Activated naive CD4-positive, alpha-beta T cell treated with anti-CD3 and anti-CD28 coated beads, Interleukin-2, amount 10 ng/mL, durations not matched to agents 7 days and 5 days (primary cell): ENCODE measurements at regions not wholly inside any gene's neighbourhood (a gene's known extent, or its start where the extent isn't known, plus 50 kb on each side); places are given as distances from the start of the nearest gene placed in this dataset.

Source experiments
- CTCF ChIA-PET: fragments of 350-600 bp; sonication (Branson Sonifier 250); formaldehyde crosslinking; loops from one replicate; lab custom pipeline; 2021; ENCODE audit warnings: antibody characterized with exemption; lab: Charles Lee
- DNase-seq: peaks from one replicate; pipeline ENCODE4 v3.0.0-alpha.2; 2020
- H3K27ac Mint-ChIP-seq: one replicate; pipeline ENCODE4 v1.8.0; 2021; ENCODE audit warnings: mild to moderate bottlenecking, moderate library complexity, mixed read lengths
- H3K27me3 Mint-ChIP-seq: one replicate; pipeline ENCODE4 v1.8.0; 2021; ENCODE audit warnings: mild to moderate bottlenecking, mixed read lengths
- H3K36me3 Mint-ChIP-seq: one replicate; pipeline ENCODE4 v1.8.0; 2021; ENCODE audit warnings: mixed read lengths
- H3K4me1 Mint-ChIP-seq: one replicate; pipeline ENCODE4 v1.8.0; 2021; ENCODE audit warnings: mixed read lengths
- H3K4me3 Mint-ChIP-seq: one replicate; pipeline ENCODE4 v1.8.0; 2021; ENCODE audit warnings: mild to moderate bottlenecking, moderate library complexity, mixed read lengths
- H3K9me3 Mint-ChIP-seq: one replicate; pipeline ENCODE4 v1.8.0; 2021; ENCODE audit warnings: mixed read lengths

- CTCF ChIA-PET = no interaction called here
- Mint-ChIP-seq H3K36me3 (no peaks in the 10 kb centered on the region), H3K4me1 (no peaks in the 10 kb centered on the region), H3K4me3 (no peak overlapping the region), H3K27ac (no peak overlapping the region), H3K9me3 (no peaks in the 10 kb centered on the region), H3K27me3 (no peaks in the 10 kb centered on the region)
- no peak for DNase-seq
Observed at GRCh38 chr5:89418407-89419085, 535.6 kb upstream of the MEF2C start.

GRCh38 chr5:89417990-89418389, 535.0 kb upstream of the MEF2C start:
- H3K9me3 Mint-ChIP-seq = no peaks in the 10 kb centered on the region
- no peak overlapping the region for H3K4me3 Mint-ChIP-seq
- no peak for DNase-seq
- CTCF ChIA-PET = no interaction called here
- no peaks in the 10 kb centered on the region for H3K27me3 Mint-ChIP-seq
- no peak overlapping the region for H3K27ac Mint-ChIP-seq
- H3K36me3 Mint-ChIP-seq = no peaks in the 10 kb centered on the region
- no peaks in the 10 kb centered on the region for H3K4me1 Mint-ChIP-seq

- Mint-ChIP-seq H3K27me3 (no peaks in the 10 kb centered on the region), H3K4me1 (no peaks in the 10 kb centered on the region), H3K36me3 (no peaks in the 10 kb centered on the region), H3K27ac (no peak overlapping the region), H3K9me3 (no peaks in the 10 kb centered on the region), H3K4me3 (no peak overlapping the region)
- CTCF ChIA-PET = no interaction called here
- DNase-seq = no peak
Observed at GRCh38 chr5:89417515-89417914, 534.5 kb upstream of the MEF2C start.

- DNase-seq = no peak
- H3K4me3 Mint-ChIP-seq = no peak overlapping the region
- H3K27me3 Mint-ChIP-seq = no peaks in the 10 kb centered on the region
- no peaks in the 10 kb centered on the region for H3K36me3 Mint-ChIP-seq
- H3K27ac Mint-ChIP-seq = no peak overlapping the region
- H3K4me1 Mint-ChIP-seq = no peaks in the 10 kb centered on the region
- CTCF ChIA-PET = no interaction called here
- H3K9me3 Mint-ChIP-seq = no peaks in the 10 kb centered on the region
Observed at GRCh38 chr5:89411891-89412290, 528.9 kb upstream of the MEF2C start.

GRCh38 chr5:89407054-89407453, 524.1 kb upstream of the MEF2C start:
- no peak overlapping the region for H3K27ac Mint-ChIP-seq
- no peaks in the 10 kb centered on the region for H3K9me3 Mint-ChIP-seq
- H3K36me3 Mint-ChIP-seq = no peaks in the 10 kb centered on the region
- no peaks in the 10 kb centered on the region for H3K27me3 Mint-ChIP-seq
- CTCF ChIA-PET = no interaction called here
- no peak overlapping the region for H3K4me3 Mint-ChIP-seq
- H3K4me1 Mint-ChIP-seq = no peaks in the 10 kb centered on the region
- DNase-seq = no peak

GRCh38 chr5:89401659-89402058, 518.7 kb upstream of the MEF2C start:
- H3K4me3 Mint-ChIP-seq = no peak overlapping the region
- no peak overlapping the region for H3K27ac Mint-ChIP-seq
- DNase-seq = no peak
- no peaks in the 10 kb centered on the region for H3K9me3 Mint-ChIP-seq
- CTCF ChIA-PET = no interaction called here
- H3K27me3 Mint-ChIP-seq = no peaks in the 10 kb centered on the region
- no peaks in the 10 kb centered on the region for H3K36me3 Mint-ChIP-seq
- H3K4me1 Mint-ChIP-seq = no peaks in the 10 kb centered on the region

- Mint-ChIP-seq H3K9me3 (no peaks in the 10 kb centered on the region), H3K27ac (no peak overlapping the region), H3K36me3 (no peaks in the 10 kb centered on the region), H3K27me3 (no peaks in the 10 kb centered on the region), H3K4me1 (no peaks in the 10 kb centered on the region), H3K4me3 (no peak overlapping the region)
- no peak for DNase-seq
- CTCF ChIA-PET = no interaction called here
Observed at GRCh38 chr5:89401012-89401411, 518.0 kb upstream of the MEF2C start.

GRCh38 chr5:89399548-89399947, 516.6 kb upstream of the MEF2C start:
- no peaks in the 10 kb centered on the region for H3K4me1 Mint-ChIP-seq
- H3K27ac Mint-ChIP-seq = no peak overlapping the region

GRCh38 chr5:89397096-89397495, 514.1 kb upstream of the MEF2C start:
- no peak for DNase-seq
- Mint-ChIP-seq H3K4me3 (no peak overlapping the region), H3K4me1 (no peaks in the 10 kb centered on the region), H3K27ac (no peak overlapping the region), H3K27me3 (no peaks in the 10 kb centered on the region), H3K36me3 (no peaks in the 10 kb centered on the region), H3K9me3 (no peaks in the 10 kb centered on the region)
- CTCF ChIA-PET = no interaction called here

More at GRCh38 chr5:89399548-89399947, 516.6 kb upstream of the MEF2C start:
- CTCF ChIA-PET = no interaction called here
- no peaks in the 10 kb centered on the region for H3K27me3 Mint-ChIP-seq
- no peak for DNase-seq
- no peaks in the 10 kb centered on the region for H3K36me3 Mint-ChIP-seq
- H3K4me3 Mint-ChIP-seq = no peak overlapping the region
- H3K9me3 Mint-ChIP-seq = no peaks in the 10 kb centered on the region

- CTCF ChIA-PET = no interaction called here
- H3K27me3 Mint-ChIP-seq = no peaks in the 10 kb centered on the region
- H3K36me3 Mint-ChIP-seq = no peaks in the 10 kb centered on the region
- no peak overlapping the region for H3K27ac Mint-ChIP-seq
- H3K9me3 Mint-ChIP-seq = no peaks in the 10 kb centered on the region
- no peak overlapping the region for H3K4me3 Mint-ChIP-seq
- no peaks in the 10 kb centered on the region for H3K4me1 Mint-ChIP-seq
- no peak for DNase-seq
Observed at GRCh38 chr5:89396278-89396954, 513.4 kb upstream of the MEF2C start.

GRCh38 chr5:89395111-89395510, 512.1 kb upstream of the MEF2C start:
- Mint-ChIP-seq H3K36me3 (no peaks in the 10 kb centered on the region), H3K27ac (no peak overlapping the region), H3K9me3 (no peaks in the 10 kb centered on the region), H3K4me1 (no peaks in the 10 kb centered on the region), H3K27me3 (no peaks in the 10 kb centered on the region), H3K4me3 (no peak overlapping the region)
- no peak for DNase-seq
- CTCF ChIA-PET = no interaction called here

- Mint-ChIP-seq H3K9me3 (no peaks in the 10 kb centered on the region), H3K4me1 (no peaks in the 10 kb centered on the region), H3K27me3 (no peaks in the 10 kb centered on the region), H3K36me3 (no peaks in the 10 kb centered on the region), H3K27ac (no peak overlapping the region), H3K4me3 (no peak overlapping the region)
- CTCF ChIA-PET = no interaction called here
- DNase-seq = no peak
Observed at GRCh38 chr5:89388872-89389271, 505.9 kb upstream of the MEF2C start.

- Mint-ChIP-seq H3K4me1 (no peaks in the 10 kb centered on the region), H3K4me3 (no peak overlapping the region), H3K27me3 (no peaks in the 10 kb centered on the region), H3K27ac (no peak overlapping the region), H3K36me3 (no peaks in the 10 kb centered on the region), H3K9me3 (no peaks in the 10 kb centered on the region)
- DNase-seq = no peak
- CTCF ChIA-PET = no interaction called here
Observed at GRCh38 chr5:89384391-89384790, 501.4 kb upstream of the MEF2C start.

GRCh38 chr5:89380635-89381034, 497.7 kb upstream of the MEF2C start:
- no peak overlapping the region for H3K27ac Mint-ChIP-seq
- H3K9me3 Mint-ChIP-seq = no peaks in the 10 kb centered on the region
- no peak overlapping the region for H3K4me3 Mint-ChIP-seq
- CTCF ChIA-PET = no interaction called here
- no peaks in the 10 kb centered on the region for H3K36me3 Mint-ChIP-seq
- no peak for DNase-seq
- H3K4me1 Mint-ChIP-seq = no peaks in the 10 kb centered on the region
- no peaks in the 10 kb centered on the region for H3K27me3 Mint-ChIP-seq

GRCh38 chr5:89377767-89378455, 494.9 kb upstream of the MEF2C start:
- CTCF ChIA-PET = no interaction called here
- no peak overlapping the region for H3K4me3 Mint-ChIP-seq
- H3K4me1 Mint-ChIP-seq = no peaks in the 10 kb centered on the region
- H3K36me3 Mint-ChIP-seq = no peaks in the 10 kb centered on the region
- DNase-seq = no peak
- H3K9me3 Mint-ChIP-seq = no peaks in the 10 kb centered on the region
- H3K27me3 Mint-ChIP-seq = no peaks in the 10 kb centered on the region
- no peak overlapping the region for H3K27ac Mint-ChIP-seq
